GM21576 (cell line): ENCODE measurements at regions not wholly inside any gene's neighbourhood (a gene's known extent, or its start where the extent isn't known, plus 50 kb on each side); places are given as distances from the start of the nearest gene placed in this dataset.
"Not testable (repeated sequence)": the region's sequence is repeated elsewhere in the genome, so short reads cannot be mapped to it uniquely, and the experiment has no call there.

Source experiments
- ATAC-seq: cut with Tn5 transposase; IDR thresholded peaks from one replicate; pipeline ENCODE4 v1.9.1; 2021; ENCODE audit warnings: mild to moderate bottlenecking, moderate library complexity; ENCODE audit not compliant: unreplicated experiment

DNA sequence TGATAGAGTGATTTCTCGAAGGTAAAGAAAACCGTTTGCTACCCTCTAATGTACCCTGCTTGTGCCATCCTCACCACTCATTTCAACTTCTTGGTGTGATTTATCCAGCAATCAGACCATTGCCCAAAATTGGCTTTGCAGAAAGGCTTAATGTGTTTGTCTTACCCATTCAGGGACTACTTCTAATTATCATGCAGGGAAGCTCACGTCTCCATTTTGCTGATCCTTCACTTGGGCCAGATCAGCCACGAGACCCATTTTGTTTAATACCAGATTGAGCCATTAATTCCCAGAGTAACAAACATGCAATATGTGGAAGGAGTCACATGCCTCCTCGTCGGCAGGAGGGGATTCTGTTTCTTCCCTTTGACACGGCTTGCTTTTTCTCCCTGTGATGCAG, 51.1 kb upstream of the CRY1 start:
- ATAC-seq, result no peak

DNA sequence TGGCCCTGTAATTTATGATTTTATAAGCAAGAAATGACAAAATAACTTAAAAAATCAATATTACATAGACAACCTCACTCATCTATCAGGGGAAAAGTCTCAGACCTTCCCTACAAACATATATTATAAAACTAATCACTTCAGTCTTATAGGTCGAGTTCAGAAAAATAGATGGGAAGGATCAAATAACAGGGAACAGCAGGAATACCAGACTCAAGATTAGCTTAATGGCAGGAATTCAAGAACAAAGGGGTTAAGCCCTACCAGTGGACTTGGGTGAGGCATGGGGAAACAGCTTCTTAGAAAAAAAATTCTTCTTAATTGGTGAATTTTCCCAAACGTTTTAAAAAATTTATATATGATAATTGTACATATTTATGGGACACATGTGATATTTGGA, 51.6 kb upstream of the CRY1 start:
- ATAC-seq, result no peak

DNA sequence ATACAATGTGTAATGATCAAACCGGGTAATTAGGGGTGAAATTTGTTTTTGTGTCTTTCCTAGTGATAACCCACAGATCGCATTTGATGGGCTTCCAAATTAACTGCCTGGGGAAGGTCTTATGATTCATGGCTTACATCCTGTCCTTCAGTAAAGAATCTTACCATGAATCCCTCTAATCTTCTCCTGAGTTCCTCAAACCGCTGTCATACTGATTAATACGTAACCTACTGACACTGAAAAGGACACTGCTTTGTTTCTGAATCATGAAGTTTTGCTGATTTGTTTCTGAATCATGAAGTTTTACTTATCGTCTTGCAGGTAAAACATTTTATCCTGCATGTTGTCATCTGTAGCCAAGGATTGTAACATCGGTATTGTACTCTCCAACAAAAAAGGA, 52.0 kb upstream of the CRY1 start:
- no peak for ATAC-seq

DNA sequence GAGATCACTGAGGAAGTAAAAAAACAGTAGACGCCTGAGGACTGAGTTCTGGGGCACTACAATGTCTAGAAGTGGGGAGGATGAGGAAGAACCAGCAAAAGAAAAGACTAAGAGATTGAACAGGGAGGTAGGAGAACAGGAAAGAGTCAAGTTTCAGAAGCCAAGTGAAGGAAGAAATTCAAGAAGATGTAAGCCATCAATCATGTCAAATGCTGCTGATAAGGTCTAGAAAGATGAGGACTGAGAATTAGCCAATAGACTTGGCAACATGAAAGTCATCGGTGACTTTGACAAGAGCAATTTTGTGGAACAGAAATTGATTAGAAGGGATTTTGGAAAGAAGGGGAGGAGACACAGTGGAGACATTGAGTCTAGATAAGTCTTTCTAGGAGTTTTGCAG, 54.8 kb upstream of the CRY1 start:
- ATAC-seq, result no peak

DNA sequence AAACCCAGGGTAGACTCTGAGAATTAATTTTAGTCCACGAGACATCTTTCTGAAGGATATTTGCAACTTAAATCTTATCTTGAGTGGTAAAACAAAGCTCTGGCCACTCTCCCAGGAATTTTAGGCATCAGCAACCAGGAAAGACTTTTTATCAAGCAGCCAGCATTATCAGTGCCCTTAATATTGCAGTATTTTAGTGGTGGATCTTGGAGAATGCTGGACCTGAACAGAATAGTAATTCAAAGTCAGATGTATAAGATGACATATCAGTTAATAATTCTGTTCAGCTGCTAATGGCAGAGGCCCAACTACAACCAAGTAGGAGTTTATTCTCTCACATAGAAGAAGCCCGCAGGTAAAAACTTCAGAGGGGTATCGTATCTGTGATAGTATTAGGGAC, 59.0 kb upstream of the CRY1 start:
- no peak for ATAC-seq

DNA sequence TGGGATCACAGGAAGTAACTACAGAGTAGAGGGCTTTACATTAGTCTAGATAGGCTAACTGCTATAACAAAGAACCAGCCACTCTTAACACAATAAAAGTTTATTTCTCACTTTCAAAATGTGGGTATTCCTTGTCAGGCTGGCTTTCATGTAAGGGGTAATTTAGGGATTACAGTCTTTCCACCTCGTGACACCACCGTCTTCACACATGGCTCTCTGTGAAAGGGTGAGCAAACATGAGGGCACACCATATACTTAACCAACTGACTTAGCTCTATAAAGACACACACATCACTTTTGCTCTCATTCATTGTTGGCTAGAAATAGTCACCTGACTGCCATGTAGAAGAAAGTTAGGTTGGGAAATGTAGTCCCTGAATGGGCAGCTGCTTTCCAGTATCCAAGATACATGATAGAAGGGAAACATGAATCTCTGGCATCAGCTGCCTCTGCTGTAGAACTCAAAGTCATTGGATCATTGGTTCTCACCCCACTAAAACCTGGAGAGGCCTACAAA, 66.1 kb upstream of the CRY1 start:
- no peak for ATAC-seq

DNA sequence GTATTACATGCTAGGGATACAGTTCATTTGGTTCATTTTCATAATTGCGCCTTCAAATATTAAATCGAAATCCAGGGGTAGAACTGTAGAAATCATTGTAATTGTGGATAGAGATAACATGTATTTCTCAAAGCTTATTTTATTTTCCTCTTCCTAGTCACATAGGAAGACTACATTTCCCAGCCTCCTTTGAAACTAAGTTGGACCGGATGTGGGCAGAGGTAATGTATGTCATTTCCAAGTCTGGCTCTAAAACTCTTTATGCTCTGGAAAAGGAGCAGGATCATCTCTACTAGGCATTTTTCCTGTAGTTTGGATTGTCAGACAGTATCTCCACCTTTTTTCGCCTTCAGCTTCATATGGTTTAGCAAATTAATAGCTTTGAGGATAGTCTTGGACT, 70.1 kb upstream of the CRY1 start:
- ATAC-seq, result no peak

DNA sequence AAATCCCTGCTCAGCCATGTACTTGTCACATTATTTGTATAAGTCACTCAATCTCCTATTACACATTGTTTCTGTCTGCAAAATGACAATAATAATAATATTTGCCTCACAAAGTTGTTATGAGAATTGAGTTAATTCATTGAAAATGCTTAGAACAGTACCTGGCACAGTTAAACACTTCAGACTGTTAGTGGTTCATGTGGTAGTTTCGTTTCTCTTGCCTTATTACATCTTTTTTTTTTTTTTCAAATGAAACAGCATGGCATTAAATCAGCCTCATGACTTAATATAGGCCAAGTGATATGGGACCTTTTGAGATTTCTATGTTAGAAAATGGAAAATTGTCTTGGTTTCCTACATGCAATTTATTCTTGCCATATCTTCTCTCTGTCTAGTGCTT, 71.0 kb upstream of the CRY1 start:
- no peak for ATAC-seq

DNA sequence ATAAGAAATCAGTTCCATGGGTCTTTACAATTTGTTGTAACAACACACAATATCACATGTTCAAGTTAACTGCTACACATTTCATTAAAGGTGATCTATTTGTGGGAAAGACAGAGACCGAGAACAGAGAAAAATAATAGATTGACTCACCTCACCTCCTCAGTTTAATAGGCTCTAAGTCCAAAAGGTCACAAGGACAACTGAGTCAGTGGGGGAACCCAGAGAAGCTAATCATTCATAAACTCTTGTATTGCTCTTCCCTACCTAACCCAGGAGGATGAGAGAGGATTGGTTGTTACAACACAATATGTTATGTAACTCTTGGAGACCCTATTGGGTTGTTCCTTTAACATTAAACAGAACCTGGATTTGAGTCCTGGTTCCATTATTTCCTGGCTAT, 72.2 kb upstream of the CRY1 start:
- no peak for ATAC-seq

DNA sequence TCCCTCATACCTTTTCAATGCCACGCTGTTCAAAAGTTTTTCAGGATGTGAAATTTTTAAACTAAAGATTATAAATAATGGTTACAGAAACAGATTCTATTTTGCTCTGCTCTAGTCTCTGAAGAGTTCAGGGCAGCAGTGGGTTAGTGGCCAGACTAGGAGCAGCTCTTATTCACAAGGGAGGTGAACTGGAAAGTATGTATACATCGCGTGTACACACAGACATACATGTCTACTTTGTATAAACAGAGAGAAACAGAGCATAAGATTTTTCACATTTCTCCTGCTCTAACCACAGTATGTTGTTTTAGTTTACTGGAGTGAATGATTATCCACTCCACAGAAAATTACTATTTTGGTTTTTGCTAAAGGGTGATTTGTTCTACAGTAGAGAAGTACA, 74.4 kb upstream of the CRY1 start:
- no peak for ATAC-seq

DNA sequence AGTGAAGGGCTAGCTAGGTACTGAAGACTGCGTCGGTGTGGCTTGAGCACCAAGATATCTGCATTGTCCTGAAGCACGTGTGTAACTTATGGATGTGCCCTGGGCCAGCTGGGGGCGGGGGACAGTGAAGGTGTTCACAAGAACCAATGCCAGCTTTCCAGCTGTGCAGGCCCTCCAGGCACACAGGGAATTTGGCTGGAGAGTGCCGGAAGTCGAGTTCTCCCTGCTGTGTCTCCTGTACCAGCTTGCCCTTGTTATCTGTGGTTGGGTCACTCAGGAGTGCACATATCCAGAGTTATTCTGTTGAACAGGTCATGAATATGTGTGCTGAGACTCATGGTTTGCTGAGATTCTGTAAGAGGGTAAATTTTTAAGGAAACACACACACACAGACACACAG, 75.9 kb upstream of the CRY1 start:
- no peak for ATAC-seq

DNA sequence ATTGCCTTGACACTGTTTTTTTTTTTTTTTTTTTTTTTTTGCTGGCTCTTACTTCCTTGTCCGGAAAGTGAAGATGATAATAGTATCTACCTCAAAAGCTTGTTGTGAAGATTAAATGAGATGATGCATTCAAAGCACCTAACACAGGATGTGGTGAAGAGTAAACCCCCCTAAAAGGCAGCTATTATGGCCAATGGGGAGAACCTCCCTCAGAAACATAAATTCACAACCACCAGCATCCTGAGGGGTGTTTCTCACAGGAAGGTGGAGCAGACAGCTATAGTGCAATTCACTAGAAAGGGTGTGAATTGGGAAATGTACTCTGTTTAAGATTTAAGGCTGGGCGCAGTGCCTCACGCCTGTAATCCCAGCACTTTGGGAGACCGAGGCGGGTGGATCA, 85.4 kb upstream of the CRY1 start:
- no peak for ATAC-seq

DNA sequence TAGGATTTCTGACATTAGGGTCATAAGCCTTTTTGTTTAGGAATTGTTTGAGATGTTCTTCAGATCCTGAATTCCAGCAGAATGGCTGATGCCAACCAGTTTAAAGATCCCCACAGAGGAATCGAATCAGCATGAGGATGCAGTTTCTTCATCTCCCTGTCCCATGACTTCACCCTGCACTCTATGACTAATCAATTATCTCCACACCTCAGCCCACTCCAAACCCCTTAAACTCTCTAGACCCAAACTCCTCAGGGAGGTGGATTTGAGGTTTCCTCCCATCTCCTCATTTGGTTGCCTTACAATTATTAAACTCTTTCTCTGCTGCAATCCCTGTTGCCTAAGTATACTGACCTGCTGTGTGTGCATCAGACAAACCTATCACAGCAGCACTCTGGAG, 86.5 kb upstream of the CRY1 start:
- no peak for ATAC-seq

DNA sequence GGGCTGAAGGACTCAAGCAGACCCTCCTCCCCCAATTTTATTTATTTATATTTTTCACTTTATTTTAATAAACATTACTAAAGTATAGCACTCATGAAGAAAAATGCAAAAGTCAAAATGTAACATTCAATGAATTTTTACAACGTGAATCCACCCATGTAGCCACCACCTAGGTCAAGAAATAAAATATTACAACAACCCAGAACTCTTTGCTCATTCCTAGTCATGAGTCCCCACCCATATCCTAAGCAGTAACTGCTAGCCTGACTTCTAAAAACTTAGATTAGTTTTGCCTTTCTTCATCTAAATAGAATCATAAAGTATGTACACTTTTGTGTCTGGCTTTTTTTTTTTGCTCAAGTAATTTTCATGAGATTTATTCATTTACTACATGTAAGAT, 86.9 kb upstream of the CRY1 start:
- no peak for ATAC-seq

DNA sequence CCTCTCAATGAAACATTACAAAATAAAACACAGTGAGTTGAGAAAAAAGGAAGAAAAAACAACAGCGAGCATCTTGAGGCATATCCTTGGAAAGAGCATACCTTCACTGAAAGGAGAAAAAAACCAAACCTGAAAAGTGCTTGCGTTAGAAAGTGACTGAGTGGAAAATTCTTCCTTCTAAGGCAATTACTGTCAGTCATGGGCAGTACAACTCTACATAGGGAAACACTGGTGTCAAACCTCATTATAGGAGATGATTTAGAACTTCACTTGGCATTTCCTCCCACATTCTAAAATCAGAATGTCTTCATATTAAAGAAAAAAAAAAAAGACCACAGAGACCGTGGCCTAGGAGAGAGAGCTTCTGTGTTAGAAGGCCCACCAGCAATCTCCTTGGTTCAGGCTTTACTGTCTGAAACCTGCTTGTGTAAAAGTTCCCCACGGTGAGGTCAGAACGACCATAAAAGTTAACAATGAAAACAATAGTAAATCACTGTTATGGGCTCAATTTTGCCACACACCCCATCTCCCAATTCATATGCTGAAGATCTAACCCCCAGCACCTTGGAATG, 91.1 kb upstream of the CRY1 start:
- no peak for ATAC-seq

DNA sequence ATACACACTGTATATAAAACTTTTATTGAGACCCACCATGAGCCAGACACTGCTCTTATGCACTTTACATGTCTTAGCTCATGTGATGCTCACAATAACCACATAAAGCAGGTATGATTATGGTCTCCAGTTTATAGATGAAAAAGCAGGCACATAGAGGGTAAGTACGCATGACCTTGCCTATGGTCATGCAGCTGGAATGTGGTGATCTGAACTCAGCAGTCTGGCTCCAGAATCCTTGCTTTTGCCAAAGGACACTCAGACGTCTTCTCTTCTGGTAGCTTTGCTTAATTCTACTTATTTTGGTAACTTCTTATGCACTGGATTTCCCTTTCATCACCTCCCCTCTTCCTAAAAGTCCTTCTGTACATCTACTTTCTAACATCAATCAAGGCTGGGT, 103.3 kb upstream of the CRY1 start:
- ATAC-seq, result no peak

DNA sequence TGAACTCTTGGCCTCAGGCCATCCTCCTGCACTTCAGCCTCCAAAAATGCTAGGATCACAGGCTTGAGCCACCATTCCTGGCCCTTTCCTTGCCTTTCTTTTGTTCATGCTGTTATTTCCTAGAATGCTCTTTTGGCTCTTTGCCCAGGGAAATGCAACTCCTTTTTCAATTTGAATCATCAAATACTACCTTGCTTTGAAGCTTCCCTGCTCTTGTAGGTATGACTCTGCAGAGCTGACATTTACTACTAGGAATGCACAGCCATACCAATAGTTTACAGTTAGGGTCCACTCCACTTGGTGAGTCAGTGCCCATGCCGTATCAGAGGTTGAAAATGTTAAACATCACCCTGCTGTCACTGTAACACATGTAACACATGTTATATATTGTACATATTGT, 107.0 kb upstream of the CRY1 start:
- no peak for ATAC-seq

DNA sequence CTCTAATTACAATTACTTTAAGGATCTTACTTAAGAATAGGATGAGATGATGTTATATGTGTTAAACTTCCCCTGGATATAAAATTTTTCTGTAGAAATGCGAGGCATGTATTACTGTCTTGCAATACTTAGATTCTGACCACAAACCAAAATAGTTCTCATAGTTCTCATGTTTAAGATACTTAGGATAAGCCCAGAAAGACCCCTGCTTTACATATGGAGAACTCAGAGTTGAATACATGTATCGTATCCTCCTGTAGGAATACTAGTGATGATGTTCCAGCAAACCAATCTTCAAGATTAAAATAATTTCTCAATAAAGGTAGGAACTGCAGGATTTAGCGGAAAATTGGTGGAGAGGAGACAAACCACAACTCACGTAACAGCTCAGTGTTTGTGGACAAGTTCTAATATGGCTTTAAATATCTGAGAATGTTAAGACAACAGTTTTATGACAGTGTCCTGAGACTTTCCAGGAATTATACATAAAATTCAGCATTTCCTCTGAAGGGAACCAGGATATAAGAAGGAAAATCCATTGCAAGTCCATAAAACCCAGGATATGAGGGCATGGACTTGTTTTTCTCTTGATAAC, 114.7 kb upstream of the CRY1 start:
- ATAC-seq, result no peak

DNA sequence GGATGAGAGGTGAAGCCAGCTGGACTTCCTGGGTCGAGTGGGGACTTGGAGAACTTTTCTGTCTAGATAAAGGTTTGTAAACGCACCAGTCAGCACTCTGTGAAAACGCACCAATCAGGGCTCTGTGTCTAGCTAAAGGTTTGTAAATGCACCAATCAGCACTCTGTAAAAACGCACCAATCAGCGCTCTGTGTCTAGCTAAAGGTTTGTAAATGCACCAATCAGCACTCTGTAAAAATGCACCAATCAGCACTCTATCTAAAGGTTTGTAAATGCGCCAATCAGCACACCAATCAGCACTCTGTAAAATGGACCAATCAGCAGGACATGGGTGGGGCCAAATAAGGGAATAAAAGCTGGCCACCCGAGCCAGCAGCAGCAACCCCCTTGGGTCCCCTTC, 116.4 kb upstream of the CRY1 start:
- not testable (repeated sequence) for ATAC-seq

DNA sequence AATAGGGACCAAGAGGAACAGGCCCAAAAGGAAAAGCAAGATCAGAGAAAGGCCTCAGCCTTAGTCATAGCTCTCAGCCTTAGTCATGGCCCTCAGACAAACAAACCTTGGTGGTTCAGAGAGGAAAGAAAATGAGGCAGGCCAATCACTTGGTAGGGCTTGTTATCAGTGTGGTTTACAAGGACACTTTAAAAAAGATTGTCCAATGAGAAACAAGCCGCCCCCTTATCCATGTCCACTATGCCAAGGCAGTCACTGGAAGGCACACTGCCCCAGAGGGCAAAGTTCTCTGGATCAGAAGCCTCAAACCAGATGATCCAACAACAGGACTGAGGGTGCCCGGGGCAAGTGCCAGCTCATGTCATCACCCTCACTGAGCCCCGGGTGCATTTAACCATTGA, 121.0 kb upstream of the CRY1 start:
- ATAC-seq, result not testable (repeated sequence)

DNA sequence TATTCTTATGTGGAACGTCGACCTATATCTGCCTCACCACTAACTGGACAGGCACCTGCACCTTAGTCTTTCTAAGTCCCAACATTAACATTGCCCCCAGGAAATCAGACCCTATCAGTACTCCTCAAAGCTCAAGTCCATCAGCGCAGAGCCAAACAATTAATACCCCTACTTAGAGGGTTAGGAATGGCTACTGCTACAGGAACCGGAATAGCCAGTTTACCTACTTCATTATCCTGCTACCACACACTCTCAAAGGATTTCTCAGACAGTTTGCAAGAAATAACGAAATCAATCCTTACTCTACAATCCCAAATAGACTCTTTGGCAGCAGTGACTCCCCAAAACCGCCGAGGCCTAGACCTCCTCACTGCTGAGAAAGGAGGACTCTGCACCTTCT, 123.1 kb upstream of the CRY1 start:
- ATAC-seq, result not testable (repeated sequence)

DNA sequence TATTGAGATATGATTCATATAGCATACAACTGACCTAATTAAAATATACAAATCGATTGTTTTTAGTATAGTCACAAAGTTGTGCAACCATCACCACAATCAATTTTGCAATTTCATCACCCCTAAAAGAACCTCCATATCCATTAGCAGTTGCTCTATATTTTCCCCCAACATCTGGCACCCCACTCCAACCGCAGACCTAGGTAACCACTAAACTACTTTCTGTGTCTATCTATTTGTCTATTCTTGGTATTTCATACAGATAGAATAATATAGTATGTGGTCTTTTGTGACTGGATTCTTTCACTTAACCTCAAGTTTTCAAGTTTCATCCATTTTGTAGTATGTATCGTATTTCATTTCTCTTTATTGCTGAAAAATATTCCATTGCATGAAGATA, 126.0 kb upstream of the CRY1 start:
- ATAC-seq, result no peak

DNA sequence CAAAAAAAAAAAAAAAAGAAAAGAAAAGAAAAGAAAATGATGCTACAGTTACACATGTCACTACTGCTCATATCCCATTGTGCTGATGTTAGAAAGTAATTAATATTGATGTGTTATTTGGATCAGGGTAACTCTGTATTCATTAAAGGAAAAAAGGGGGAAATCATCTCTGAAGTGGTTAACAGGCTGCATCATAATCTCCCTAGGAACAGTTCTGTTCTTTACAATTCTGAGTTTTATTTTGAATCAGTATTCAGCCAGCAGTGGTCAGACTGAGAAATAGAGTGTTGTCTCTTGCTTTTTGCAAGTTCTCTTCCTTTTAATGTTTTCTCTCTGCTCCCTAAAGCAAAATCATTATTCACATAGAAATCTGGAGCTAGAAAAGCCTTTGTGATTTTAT, 128.6 kb upstream of the CRY1 start:
- no peak for ATAC-seq
